ENCODE measurements at regions not wholly inside any gene's neighbourhood (a gene's known extent, or its start where the extent isn't known, plus 50 kb on each side); places are given as distances from the start of the nearest gene placed in this dataset.

DNA sequence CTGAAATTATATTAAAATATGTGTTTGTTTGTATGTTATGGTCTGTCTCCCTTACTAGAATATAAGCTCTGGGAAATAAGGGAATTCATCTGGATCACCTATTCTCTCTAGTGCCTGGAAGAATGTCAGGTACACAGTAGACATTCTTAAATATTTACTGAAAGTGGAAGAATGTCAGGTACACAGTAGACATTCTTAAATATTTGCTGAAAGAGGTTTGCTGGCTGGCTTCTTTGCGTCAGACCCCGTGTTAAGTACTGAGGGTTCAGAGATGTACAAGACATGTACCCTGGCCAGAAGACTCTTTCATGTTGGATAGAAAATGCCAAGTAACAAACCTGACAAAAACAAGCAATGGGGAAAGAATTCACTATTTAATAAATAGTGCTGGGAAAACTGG, 199.1 kb downstream of the INSC start:
- TF ChIP-seq ETV6 (IDR thresholded peaks at IDR 0.05; ENCODE audit: borderline replicate concordance in 1 of 2, low read depth in 2 of 2, low read length in 1 of 2) = no peak
- no peak for TF ChIP-seq ETV6 (CRISPR knock-in tag; IDR thresholded peaks at IDR 0.05; ENCODE audit: borderline replicate concordance)
- no peak for TF ChIP-seq SMARCE1 (IDR thresholded peaks at IDR 0.05)
- TF ChIP-seq CHD2 (IDR thresholded peaks at IDR 0.05; ENCODE audit: low read depth, low read length) = no peak
- no peak for TF ChIP-seq MYNN (IDR thresholded peaks at IDR 0.05)
- TF ChIP-seq MYNN (CRISPR knock-in tag; IDR thresholded peaks at IDR 0.05) = no peak
- no peak for TF ChIP-seq MTA1 (IDR thresholded peaks at IDR 0.05; ENCODE audit: borderline replicate concordance)
- TF ChIP-seq ZNF134 (CRISPR knock-in tag; conservative IDR thresholded peaks at IDR 0.05) = no peak
- no peak for TF ChIP-seq ZNF184 (CRISPR knock-in tag; IDR thresholded peaks at IDR 0.05)
- no peak for TF ChIP-seq EWSR1 (IDR thresholded peaks at IDR 0.05; ENCODE audit: borderline replicate concordance, low read depth, partially characterized antibody)
- no peak for TF ChIP-seq PYGO2 (tag; IDR thresholded peaks at IDR 0.05)
- TF ChIP-seq POLR3G (IDR thresholded peaks at IDR 0.05; ENCODE audit: extremely low read depth, insufficient read length, insufficient replicate concordance) = no peak
- TF ChIP-seq ELK1 (CRISPR knock-in tag; IDR thresholded peaks at IDR 0.05) = no peak
- no peak for TF ChIP-seq FOS (IDR thresholded peaks at IDR 0.05; ENCODE audit: extremely low read depth, insufficient read length)
- TF ChIP-seq NFE2L1 (tag; IDR thresholded peaks at IDR 0.05; ENCODE audit: borderline replicate concordance, low read depth) = no peak
- no peak for TF ChIP-seq AFF4 (CRISPR knock-in tag; IDR thresholded peaks at IDR 0.05)
- TF ChIP-seq GABPA (tag; conservative IDR thresholded peaks at IDR 0.05; ENCODE audit: low read depth) = no peak
- no peak for TF ChIP-seq BHLHE40 (IDR thresholded peaks at IDR 0.05; ENCODE audit: low read length)
- TF ChIP-seq ETS2 (tag; IDR thresholded peaks at IDR 0.05; ENCODE audit: borderline replicate concordance, poor library complexity, severe bottlenecking) = no peak
- TF ChIP-seq ATF7 (IDR thresholded peaks at IDR 0.05) = no peak
- no peak for TF ChIP-seq ZNF408 (CRISPR knock-in tag; IDR thresholded peaks at IDR 0.05; ENCODE audit: low read depth)
- Histone ChIP-seq H3K4me1 (replicated peaks in 1 of 2; ENCODE audit: control insufficient read depth in 2 of 2, insufficient read depth in 2 of 2, low read length in 2 of 2) (no peaks in the 10 kb centered on the region), H3K27me3 (ENCODE audit: control insufficient read depth in 2 of 2, insufficient read depth in 2 of 2, low read length in 2 of 2) (no peaks in the 10 kb centered on the region), H3K9ac (ENCODE audit: insufficient read depth in 1 of 2, low read depth in 2 of 2, low read length in 2 of 2) (no peak overlapping the region), H2AFZ (ENCODE audit: low read depth, low read length) (no peak overlapping the region), H3K4me2 (ENCODE audit: insufficient read depth, low read length) (no peak overlapping the region), H3K27ac (ENCODE audit: extremely low read depth, low read depth, low read length) (no peak overlapping the region), H3K9me3 (replicated peaks; ENCODE audit: control insufficient read depth, insufficient read depth, low read depth, low read length) (no peaks in the 10 kb centered on the region), H3K79me2 (ENCODE audit: control insufficient read depth, insufficient read depth, low read length) (no peaks in the 10 kb centered on the region), H3K4me3 (no peak overlapping the region), H3K9me1 (ENCODE audit: control insufficient read depth, insufficient read depth, low read length) (no peaks in the 10 kb centered on the region), H4K20me1 (replicated peaks; ENCODE audit: control insufficient read depth, insufficient read depth, low read length) (no peaks in the 10 kb centered on the region), H3K36me3 (ENCODE audit: control insufficient read depth, insufficient read depth, low read length) (no peaks in the 10 kb centered on the region)
- FAIRE-seq (no peak), ATAC-seq (no peak), DNase-seq (ENCODE audit: extremely low read depth in 1 of 4, low spot score in 3 of 4) (no peak)
- CTCF ChIA-PET (ENCODE audit: low intra/inter-chr PET ratio) = no interaction called here
- POLR2A ChIA-PET = no interaction called here
- BruUV-seq (replicated peaks) = no TSS peak
- WGBS (ENCODE audit: insufficient coverage, low coverage, missing lambda C conversion rate) = 0% methylated on average over 2 of the region's 2 CpGs
- intact Hi-C loops (cut with micrococcal nuclease) = no loop called here
- in situ Hi-C loops (cut with MboI) = no loop called here
